RWPE2 (cell line): ENCODE measurements at regions not wholly inside any gene's neighbourhood (a gene's known extent, or its start where the extent isn't known, plus 50 kb on each side); places are given as distances from the start of the nearest gene placed in this dataset.

ENCODE experiments used
- ATAC-seq: fragments of 200-7000 bp; cut with Tn5 transposase; 3 replicates; pipeline ENCODE4 v1.9.1; 2021; ENCODE audit warnings: low read depth
- DNase-seq: peaks from one replicate; pipeline ENCODE4 v3.0.0-alpha.2; 2020; ENCODE audit warnings: low spot score
- H3K27ac ChIP-seq: fragments of 450-650 bp; 2 replicates; pipeline ENCODE4 v1.5.1; 2017; ENCODE audit warnings: mild to moderate bottlenecking; ENCODE audit not compliant: poor library complexity, severe bottlenecking
- H3K27me3 ChIP-seq: fragments of 250-450 bp; sonication (Bioruptor Pico); 2 replicates; pipeline ENCODE4 v1.5.1; 2021; ENCODE audit warnings: mild to moderate bottlenecking, moderate library complexity; ENCODE audit not compliant: insufficient read depth, poor library complexity, severe bottlenecking
- H3K36me3 ChIP-seq: fragments of 250-450 bp; sonication (Bioruptor Pico); 2 replicates; pipeline ENCODE4 v1.5.1; 2020; ENCODE audit warnings: low read depth, mild to moderate bottlenecking, moderate library complexity
- H3K4me1 ChIP-seq: fragments of 250-450 bp; sonication (Bioruptor Pico); 2 replicates; pipeline ENCODE4 v1.5.1; 2021; ENCODE audit warnings: mild to moderate bottlenecking, moderate library complexity; ENCODE audit not compliant: insufficient read depth, poor library complexity, severe bottlenecking
- H3K4me3 ChIP-seq: fragments of 250-450 bp; sonication (Bioruptor Pico); 2 replicates; pipeline ENCODE4 v1.5.1; 2021; ENCODE audit warnings: mild to moderate bottlenecking, moderate library complexity; ENCODE audit not compliant: severe bottlenecking
- H3K9me3 ChIP-seq: fragments of 250-450 bp; sonication (Bioruptor Pico); 2 replicates; pipeline ENCODE4 v1.5.1; 2021; ENCODE audit warnings: mild to moderate bottlenecking, moderate library complexity; ENCODE audit not compliant: severe bottlenecking
- CTCF ChIP-seq: fragments of 450-650 bp; IDR thresholded peaks from one replicate; pipeline ENCODE4 v1.5.1; 2017; ENCODE audit warnings: mild to moderate bottlenecking, moderate library complexity; ENCODE audit not compliant: poor library complexity, severe bottlenecking

GRCh38 chr9:85292261-85292660 lies 449.5 kb downstream of the AGTPBP1 start:
- no peak for DNase-seq
- Histone ChIP-seq H3K27ac (no peak overlapping the region), H3K36me3 (no peaks in the 10 kb centered on the region), H3K9me3 (no peaks in the 10 kb centered on the region), H3K27me3 (no peaks in the 10 kb centered on the region), H3K4me1 (no peaks in the 10 kb centered on the region), H3K4me3 (no peak overlapping the region)
- no peak for ATAC-seq
- no peak for TF ChIP-seq CTCF

GRCh38 chr9:85291266-85291665 lies 450.5 kb downstream of the AGTPBP1 start:
- H3K9me3 ChIP-seq = no peaks in the 10 kb centered on the region
- no peak for ATAC-seq
- no peaks in the 10 kb centered on the region for H3K36me3 ChIP-seq
- no peak for TF ChIP-seq CTCF
- no peaks in the 10 kb centered on the region for H3K27me3 ChIP-seq
- DNase-seq = no peak
- H3K4me3 ChIP-seq = no peak overlapping the region
- no peaks in the 10 kb centered on the region for H3K4me1 ChIP-seq
- no peak overlapping the region for H3K27ac ChIP-seq

- Histone ChIP-seq H3K4me1 (no peaks in the 10 kb centered on the region), H3K27ac (no peak overlapping the region), H3K9me3 (no peaks in the 10 kb centered on the region), H3K4me3 (no peak overlapping the region), H3K27me3 (no peaks in the 10 kb centered on the region), H3K36me3 (no peaks in the 10 kb centered on the region)
- ATAC-seq (no peak), DNase-seq (no peak)
- no peak for TF ChIP-seq CTCF
These were observed 451.7 kb downstream of the AGTPBP1 start for GRCh38 chr9:85290019-85290418.

GRCh38 chr9:85289142-85289541 lies 452.6 kb downstream of the AGTPBP1 start:
- no peaks in the 10 kb centered on the region for H3K27me3 ChIP-seq
- no peak for TF ChIP-seq CTCF
- no peak overlapping the region for H3K4me3 ChIP-seq
- no peak for DNase-seq
- no peaks in the 10 kb centered on the region for H3K4me1 ChIP-seq
- H3K36me3 ChIP-seq = no peaks in the 10 kb centered on the region
- ATAC-seq = no peak
- H3K27ac ChIP-seq = no peak overlapping the region
- no peaks in the 10 kb centered on the region for H3K9me3 ChIP-seq

- DNase-seq (no peak), ATAC-seq (no peak)
- no peak for TF ChIP-seq CTCF
- Histone ChIP-seq H3K4me3 (no peak overlapping the region), H3K27me3 (no peaks in the 10 kb centered on the region), H3K36me3 (no peaks in the 10 kb centered on the region), H3K27ac (no peak overlapping the region), H3K9me3 (no peaks in the 10 kb centered on the region), H3K4me1 (no peaks in the 10 kb centered on the region)
These were observed 458.3 kb downstream of the AGTPBP1 start for GRCh38 chr9:85283421-85283820.
